GM21515 (cell line): ENCODE measurements at regions not wholly inside any gene's neighbourhood (a gene's known extent, or its start where the extent isn't known, plus 50 kb on each side); places are given as distances from the start of the nearest gene placed in this dataset.

Experiments used
- ATAC-seq: cut with Tn5 transposase; IDR thresholded peaks from one replicate; pipeline ENCODE4 v1.9.1; 2021; ENCODE audit not compliant: unreplicated experiment

- ATAC-seq, result no peak
Observed at GRCh38 chr3:72109327-72110259, 324.6 kb upstream of the PROK2 start.

- ATAC-seq, result no peak
Observed at GRCh38 chr3:72105306-72105705, 320.4 kb upstream of the PROK2 start.

GRCh38 chr3:72102112-72102616 lies 317.2 kb upstream of the PROK2 start:
- ATAC-seq, result peak; percentile 63

GRCh38 chr3:72101494-72101893 lies 316.5 kb upstream of the PROK2 start:
- no peak for ATAC-seq

GRCh38 chr3:72100601-72101187 lies 315.7 kb upstream of the PROK2 start:
- ATAC-seq, result peak; percentile 50

- ATAC-seq, result no peak
Observed at GRCh38 chr3:72100080-72100511, 315.1 kb upstream of the PROK2 start.

- ATAC-seq, result no peak
Observed at GRCh38 chr3:72099326-72100079, 314.6 kb upstream of the PROK2 start.

- no peak for ATAC-seq
Observed at GRCh38 chr3:72097053-72097452, 312.1 kb upstream of the PROK2 start.

- no peak for ATAC-seq
Observed at GRCh38 chr3:72095521-72095920, 310.6 kb upstream of the PROK2 start.

- no peak for ATAC-seq
Observed at GRCh38 chr3:72093992-72094334, 309.0 kb upstream of the PROK2 start.

- ATAC-seq, result peak; percentile 56
Observed at GRCh38 chr3:72093270-72093991, 308.5 kb upstream of the PROK2 start.

GRCh38 chr3:72092778-72093177 lies 307.8 kb upstream of the PROK2 start:
- peak; percentile 49 for ATAC-seq

- no peak for ATAC-seq
Observed at GRCh38 chr3:72088486-72089025, 303.6 kb upstream of the PROK2 start.

- ATAC-seq, result no peak
Observed at GRCh38 chr3:72087420-72087819, 302.5 kb upstream of the PROK2 start.

- no peak for ATAC-seq
Observed at GRCh38 chr3:72086743-72087087, 301.8 kb upstream of the PROK2 start.

- ATAC-seq, result no peak
Observed at GRCh38 chr3:72086042-72086742, 301.2 kb upstream of the PROK2 start.

- ATAC-seq, result no peak
Observed at GRCh38 chr3:72085036-72085435, 300.1 kb upstream of the PROK2 start.

- peak; percentile 4 for ATAC-seq
Observed at GRCh38 chr3:72082776-72083462, 298.0 kb upstream of the PROK2 start.

GRCh38 chr3:72082186-72082715 lies 297.3 kb upstream of the PROK2 start:
- peak; percentile 44 for ATAC-seq
